Fibroblast of skin of back (primary cell): ENCODE measurements at regions not wholly inside any gene's neighbourhood (a gene's known extent, or its start where the extent isn't known, plus 50 kb on each side); places are given as distances from the start of the nearest gene placed in this dataset.
A peak's percentile ranks its signal among the peaks of the same experiment; 100 is the strongest.

Experiments used
- DNase-seq: peaks from one replicate; pipeline ENCODE4 v3.0.0-alpha.2; 2013

DNA sequence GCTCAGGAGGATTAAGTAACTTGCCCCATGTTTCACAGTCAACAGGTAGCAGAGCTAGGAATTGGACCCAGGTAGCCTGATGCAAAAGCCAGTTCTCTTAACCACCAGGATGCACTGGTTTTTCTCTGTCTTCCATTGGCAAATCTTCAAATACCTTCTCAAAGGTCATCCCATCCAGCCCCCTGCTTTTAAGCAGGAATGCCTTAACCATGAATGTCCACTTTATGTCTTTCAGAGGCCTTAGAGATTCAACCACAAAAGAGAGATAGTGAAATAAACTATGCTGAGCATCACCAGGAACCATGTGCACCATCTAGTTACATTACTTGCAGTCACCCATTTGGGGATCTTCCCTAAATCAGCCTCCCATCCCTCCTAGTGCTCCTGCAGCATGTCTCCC lies 94.3 kb downstream of the C17orf67 start:
- DNase-seq, result peak; percentile 27

DNA sequence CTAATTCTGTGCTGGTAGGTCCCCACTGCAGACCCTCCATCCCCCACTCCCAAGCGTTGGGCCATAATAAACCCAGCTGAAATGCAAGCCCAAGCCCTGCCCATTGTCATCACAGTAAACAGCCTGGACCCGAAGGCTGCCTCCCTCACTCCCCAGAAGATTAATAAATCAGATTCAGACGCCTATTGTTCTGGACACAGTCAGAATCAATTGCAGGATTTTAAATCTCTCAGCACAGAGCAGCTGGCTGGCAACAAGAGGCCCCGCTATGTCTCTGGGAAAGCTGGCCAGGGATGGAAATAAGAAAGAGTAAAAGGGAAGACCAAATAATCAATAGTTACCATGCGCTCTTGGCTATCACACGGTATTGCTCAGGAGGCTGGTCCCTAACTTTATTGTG lies 93.9 kb downstream of the C17orf67 start:
- DNase-seq, result no peak

DNA sequence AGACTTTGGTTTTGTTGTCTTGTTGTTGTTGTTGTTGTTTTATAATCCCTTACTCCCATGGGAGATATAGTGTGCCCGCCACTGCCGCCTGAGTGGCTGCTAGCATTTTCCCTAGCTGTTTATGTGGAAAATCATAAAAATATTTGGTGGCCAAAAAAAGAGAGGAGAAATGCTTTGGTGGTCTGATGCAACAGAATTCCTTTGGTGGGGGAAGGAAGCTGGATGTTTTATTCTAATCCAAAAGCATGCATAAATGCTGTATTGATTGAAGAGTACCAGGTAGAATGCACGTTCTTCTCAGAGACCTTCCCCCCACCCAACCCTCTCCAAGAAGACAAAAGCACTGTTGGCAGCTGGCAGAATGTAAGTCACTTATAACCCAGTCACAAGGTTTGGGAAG lies 93.2 kb downstream of the C17orf67 start:
- peak; percentile 29 for DNase-seq
